LNCaP clone FGC (cell line): ENCODE measurements at regions not wholly inside any gene's neighbourhood (a gene's known extent, or its start where the extent isn't known, plus 50 kb on each side); places are given as distances from the start of the nearest gene placed in this dataset.

Experiments used
- DNase-seq: peaks from one replicate; pipeline ENCODE4 v3.0.0-alpha.2; 2011; ENCODE audit warnings: low read depth
- H3K4me3 ChIP-seq: 2 replicates; pipeline ENCODE4 v1.5.1; 2011; ENCODE audit warnings: mild to moderate bottlenecking, low read depth, low read length, control low read depth
- CTCF ChIP-seq: IDR thresholded peaks from 2 replicates; pipeline ENCODE4 v1.5.1; 2012; ENCODE audit warnings: mild to moderate bottlenecking; ENCODE audit not compliant: control insufficient read depth, insufficient read depth; ENCODE audit errors: extremely low read depth

GRCh38 chr6:54646069-54646950, 200.3 kb upstream of the FAM83B start:
- DNase-seq: no peak
- TF ChIP-seq CTCF: no peak
- H3K4me3 ChIP-seq: no peak overlapping the region

GRCh38 chr6:54646951-54647664, 199.5 kb upstream of the FAM83B start:
- H3K4me3 ChIP-seq: no peak overlapping the region
- TF ChIP-seq CTCF: no peak
- DNase-seq: no peak

- no peak overlapping the region for H3K4me3 ChIP-seq
- no peak for DNase-seq
- TF ChIP-seq CTCF: no peak
Observed at GRCh38 chr6:54654381-54654780, 192.2 kb upstream of the FAM83B start.

- TF ChIP-seq CTCF: no peak
- H3K4me3 ChIP-seq: no peak overlapping the region
- DNase-seq: no peak
Observed at GRCh38 chr6:54655162-54655561, 191.4 kb upstream of the FAM83B start.

GRCh38 chr6:54665278-54665677, 181.3 kb upstream of the FAM83B start:
- H3K4me3 ChIP-seq: no peak overlapping the region
- TF ChIP-seq CTCF: no peak
- DNase-seq: no peak

GRCh38 chr6:54680531-54680930, 166.0 kb upstream of the FAM83B start:
- H3K4me3 ChIP-seq: no peak overlapping the region
- DNase-seq: no peak
- TF ChIP-seq CTCF: no peak
